Cardiac fibroblast (primary cell): ENCODE measurements at regions not wholly inside any gene's neighbourhood (a gene's known extent, or its start where the extent isn't known, plus 50 kb on each side); places are given as distances from the start of the nearest gene placed in this dataset.

Source experiments
- DNase-seq, 2 donors: peaks; one replicate each; pipeline versions ENCODE4 v3.0.0 to v3.0.0-alpha.2; 2010; ENCODE audit warnings: low read depth in 2 of 2
- H3K4me3 ChIP-seq, 2 donors: replicated peaks in 1 of 2; 1 replicate in 1 of 2; 2 replicates in 1 of 2; pipeline ENCODE4 v1.5.1; 2011; ENCODE audit warnings: low read depth in 2 of 2, low read length in 2 of 2, mild to moderate bottlenecking in 2 of 2, moderate library complexity in 1 of 2
- CTCF ChIP-seq: IDR thresholded peaks from one replicate; pipeline ENCODE4 v1.5.1; 2011; ENCODE audit warnings: low read depth, mild to moderate bottlenecking, low read length, inconsistent platforms

- no peak for DNase-seq
- TF ChIP-seq CTCF = no peak
- H3K4me3 ChIP-seq = no peak overlapping the region
Observed at GRCh38 chr9:1531424-1531823, 481.3 kb downstream of the DMRT2 start.

GRCh38 chr9:1532171-1532570, 482.0 kb downstream of the DMRT2 start:
- H3K4me3 ChIP-seq = no peak overlapping the region
- no peak for TF ChIP-seq CTCF
- DNase-seq = no peak

- no peak for DNase-seq
- TF ChIP-seq CTCF = no peak
Observed at GRCh38 chr9:1535051-1535450, 480.1 kb upstream of the SMARCA2 start.

GRCh38 chr9:1535599-1535998, 479.5 kb upstream of the SMARCA2 start:
- no peak for TF ChIP-seq CTCF
- DNase-seq = no peak

More at GRCh38 chr9:1535051-1535450, 480.1 kb upstream of the SMARCA2 start:
- H3K4me3 ChIP-seq = no peak overlapping the region

GRCh38 chr9:1536522-1537170, 478.5 kb upstream of the SMARCA2 start:
- no peak for TF ChIP-seq CTCF
- DNase-seq = no peak
- no peak overlapping the region for H3K4me3 ChIP-seq

More at GRCh38 chr9:1535599-1535998, 479.5 kb upstream of the SMARCA2 start:
- H3K4me3 ChIP-seq = no peak overlapping the region

- no peak overlapping the region for H3K4me3 ChIP-seq
- TF ChIP-seq CTCF = no peak
- DNase-seq = no peak
Observed at GRCh38 chr9:1538301-1538700, 476.8 kb upstream of the SMARCA2 start.

GRCh38 chr9:1539216-1539615, 475.9 kb upstream of the SMARCA2 start:
- TF ChIP-seq CTCF = no peak
- H3K4me3 ChIP-seq = no peak overlapping the region
- DNase-seq = no peak
